ENCODE measurements at regions not wholly inside any gene's neighbourhood (a gene's known extent, or its start where the extent isn't known, plus 50 kb on each side); places are given as distances from the start of the nearest gene placed in this dataset.
"Not testable (repeated sequence)": the region's sequence is repeated elsewhere in the genome, so short reads cannot be mapped to it uniquely, and the experiment has no call there.

DNA sequence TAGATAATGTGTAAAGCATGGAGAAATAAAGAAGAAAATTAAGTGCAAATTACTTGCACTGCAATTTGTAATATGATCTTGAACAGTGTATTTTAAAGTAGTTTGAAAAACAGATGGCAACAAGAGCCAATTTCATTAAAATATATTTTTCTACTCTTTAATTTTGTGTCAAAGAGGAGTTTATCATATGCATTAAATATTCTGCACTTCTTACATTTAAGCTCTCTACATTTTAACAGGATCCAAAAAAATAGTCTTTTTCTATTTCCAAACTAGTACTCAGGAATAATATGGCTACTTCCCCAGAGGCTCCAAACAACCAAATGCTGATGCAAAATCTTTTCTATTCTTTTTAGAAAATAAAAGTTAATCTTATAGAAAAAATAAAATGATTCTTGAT lies 1221.5 kb downstream of the FSCB start:
- no peak overlapping the region for H3K4me3 ChIP-seq (ENCODE audit: low read depth, low read length)
- DNase-seq (ENCODE audit: low read depth) = no peak
- TF ChIP-seq, protein P1, sequence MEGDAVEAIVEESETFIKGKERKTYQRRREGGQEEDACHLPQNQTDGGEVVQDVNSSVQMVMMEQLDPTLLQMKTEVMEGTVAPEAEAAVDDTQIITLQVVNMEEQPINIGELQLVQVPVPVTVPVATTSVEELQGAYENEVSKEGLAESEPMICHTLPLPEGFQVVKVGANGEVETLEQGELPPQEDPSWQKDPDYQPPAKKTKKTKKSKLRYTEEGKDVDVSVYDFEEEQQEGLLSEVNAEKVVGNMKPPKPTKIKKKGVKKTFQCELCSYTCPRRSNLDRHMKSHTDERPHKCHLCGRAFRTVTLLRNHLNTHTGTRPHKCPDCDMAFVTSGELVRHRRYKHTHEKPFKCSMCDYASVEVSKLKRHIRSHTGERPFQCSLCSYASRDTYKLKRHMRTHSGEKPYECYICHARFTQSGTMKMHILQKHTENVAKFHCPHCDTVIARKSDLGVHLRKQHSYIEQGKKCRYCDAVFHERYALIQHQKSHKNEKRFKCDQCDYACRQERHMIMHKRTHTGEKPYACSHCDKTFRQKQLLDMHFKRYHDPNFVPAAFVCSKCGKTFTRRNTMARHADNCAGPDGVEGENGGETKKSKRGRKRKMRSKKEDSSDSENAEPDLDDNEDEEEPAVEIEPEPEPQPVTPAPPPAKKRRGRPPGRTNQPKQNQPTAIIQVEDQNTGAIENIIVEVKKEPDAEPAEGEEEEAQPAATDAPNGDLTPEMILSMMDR (conservative IDR thresholded peaks at IDR 0.05; ENCODE audit: low read depth, low read length) = no peak

DNA sequence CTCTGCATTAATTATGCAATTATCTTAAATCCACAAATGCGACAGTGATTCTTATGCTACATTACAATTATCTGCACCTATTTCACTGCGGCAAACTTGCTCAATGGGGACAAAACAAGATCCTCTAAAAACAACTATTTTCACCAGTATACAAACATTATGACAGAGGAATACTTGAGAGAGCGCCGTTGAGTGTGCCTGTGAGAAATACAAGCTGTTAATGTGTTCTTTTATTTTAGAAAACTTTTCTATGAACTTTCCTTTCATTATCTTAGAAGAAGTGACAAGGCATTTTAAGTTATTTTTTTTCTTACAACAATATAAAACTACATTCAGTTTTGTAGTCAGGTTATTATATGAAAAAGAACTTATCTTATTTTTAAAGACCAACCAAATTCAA lies 1247.0 kb downstream of the FSCB start:
- no peak overlapping the region for H3K4me3 ChIP-seq (ENCODE audit: low read depth, low read length)
- DNase-seq (ENCODE audit: low read depth) = no peak
- TF ChIP-seq, protein P1 (conservative IDR thresholded peaks at IDR 0.05; ENCODE audit: low read depth, low read length) = no peak

- no peak for DNase-seq (ENCODE audit: low read depth)
- H3K4me3 ChIP-seq (ENCODE audit: low read depth, low read length) = no peak overlapping the region
- TF ChIP-seq, protein P1 (conservative IDR thresholded peaks at IDR 0.05; ENCODE audit: low read depth, low read length) = no peak
These were observed 1248.7 kb downstream of the FSCB start for GRCh38 chr14:43258396-43258795.

GRCh38 chr14:43256996-43257395 lies 1250.1 kb downstream of the FSCB start:
- H3K4me3 ChIP-seq (ENCODE audit: low read depth, low read length); DNase-seq (ENCODE audit: low read depth): not testable (repeated sequence)

DNA sequence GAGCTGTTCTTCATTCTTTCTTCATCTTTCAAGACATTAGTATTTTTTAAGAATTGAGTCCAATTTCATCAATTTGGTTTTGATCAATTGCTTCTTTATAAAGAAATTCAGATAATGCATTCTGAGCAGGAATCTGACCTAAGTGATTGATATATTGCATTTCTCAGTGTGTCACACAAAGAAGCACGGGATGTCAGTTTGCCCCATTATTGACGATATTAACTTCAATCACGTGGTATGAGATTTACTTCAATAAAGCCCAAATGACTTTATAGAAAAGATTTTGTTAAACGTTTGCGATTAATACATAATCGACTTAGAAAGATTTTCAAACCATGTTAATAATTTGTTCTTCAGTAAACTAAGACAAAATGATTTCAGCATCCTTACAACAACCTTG lies 1254.2 kb downstream of the FSCB start:
- TF ChIP-seq, protein P1 (conservative IDR thresholded peaks at IDR 0.05; ENCODE audit: low read depth, low read length) = no peak
- no peak overlapping the region for H3K4me3 ChIP-seq (ENCODE audit: low read depth, low read length)
- no peak for DNase-seq (ENCODE audit: low read depth)

- TF ChIP-seq, protein P1 (conservative IDR thresholded peaks at IDR 0.05; ENCODE audit: low read depth, low read length) = no peak
- no peak overlapping the region for H3K4me3 ChIP-seq (ENCODE audit: low read depth, low read length)
- DNase-seq (ENCODE audit: low read depth) = no peak
These were observed 1257.5 kb downstream of the FSCB start for GRCh38 chr14:43249591-43249990.

DNA sequence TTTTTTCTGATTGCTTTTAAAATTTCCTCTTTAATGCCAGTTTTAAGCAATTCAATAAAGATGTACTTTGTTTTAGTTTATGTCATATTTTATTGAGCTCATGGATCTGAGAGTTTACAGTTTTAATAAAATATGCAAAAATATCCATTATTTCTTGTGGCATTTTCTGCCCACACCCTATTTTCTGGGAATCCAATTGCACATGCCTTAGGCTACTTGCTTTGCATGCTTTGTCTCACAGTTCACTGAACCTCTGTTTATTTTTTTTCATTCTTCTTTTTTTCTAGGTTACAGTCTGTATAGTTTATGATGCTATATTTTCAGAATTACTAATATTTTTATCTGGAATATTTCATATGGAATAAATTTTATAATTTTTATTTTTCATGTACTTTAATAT lies 1258.0 kb downstream of the FSCB start:
- DNase-seq (ENCODE audit: low read depth) = no peak
- H3K4me3 ChIP-seq (ENCODE audit: low read depth, low read length) = no peak overlapping the region
- TF ChIP-seq, protein P1 (conservative IDR thresholded peaks at IDR 0.05; ENCODE audit: low read depth, low read length) = no peak

DNA sequence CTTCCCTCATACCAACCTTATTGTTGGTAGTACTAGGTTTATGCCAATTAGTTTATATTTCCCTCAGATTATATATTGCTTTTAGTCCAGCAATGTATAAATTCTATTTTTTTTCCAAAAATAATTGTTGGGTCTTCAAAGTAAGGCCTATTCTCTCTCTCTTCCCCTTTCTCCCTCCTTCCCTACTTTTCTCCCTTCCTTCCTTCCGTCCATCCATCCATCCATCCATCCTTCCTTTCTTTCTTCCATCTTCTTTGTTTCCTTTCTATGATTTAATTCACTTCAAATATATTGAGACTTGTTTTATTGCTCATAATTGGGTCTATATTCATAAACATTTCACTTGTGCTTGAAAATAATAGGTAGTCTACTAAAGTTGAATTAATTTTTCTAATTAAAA lies 1259.2 kb downstream of the FSCB start:
- DNase-seq (ENCODE audit: low read depth) = no peak
- no peak overlapping the region for H3K4me3 ChIP-seq (ENCODE audit: low read depth, low read length)
- TF ChIP-seq, protein P1 (conservative IDR thresholded peaks at IDR 0.05; ENCODE audit: low read depth, low read length) = no peak

All from choroid plexus epithelial cell (primary cell).